ENCODE measurements at regions not wholly inside any gene's neighbourhood (a gene's known extent, or its start where the extent isn't known, plus 50 kb on each side); places are given as distances from the start of the nearest gene placed in this dataset.
A peak's percentile ranks its signal among the peaks of the same experiment; 100 is the strongest.

GRCh38 chr10:29783201-29783947 is 148.6 kb upstream of the SVIL start:
- Histone ChIP-seq H2AFZ (ENCODE audit: low read length) (no peak overlapping the region), H3K27ac (ENCODE audit: low read length) (peak overlapping the region; percentile 90), H3K4me2 (ENCODE audit: low read length) (no peak overlapping the region), H3K79me2 (ENCODE audit: low read length) (no peaks in the 10 kb centered on the region), H3K9me2 (replicated peaks; ENCODE audit: low read length) (no peaks in the 10 kb centered on the region), H3K9ac (ENCODE audit: low read length) (peak overlapping the region; percentile 42; the same call in 1 of the 2 replicates), H3K27me3 (ENCODE audit: low read length) (no peaks in the 10 kb centered on the region), H4K20me1 (ENCODE audit: low read length) (no peaks in the 10 kb centered on the region), H3K36me3 (ENCODE audit: low read depth, low read length) (no peaks in the 10 kb centered on the region), H3F3A (ENCODE audit: low read length, unreplicated experiment) (no peaks in the 10 kb centered on the region), H3K4me1 (ENCODE audit: insufficient read depth, low read length) (peaks cover 15% of the 10 kb centered on the region), H3K9me3 (ENCODE audit: low read length) (no peaks in the 10 kb centered on the region), H3K4me3 (ENCODE audit: low read length) (no peak overlapping the region)
- ChIA-PET CTCF (no interaction called here), POLR2A (ENCODE audit: unreplicated experiment) (interaction anchor here (0.5 kb wide), 1 partner anchor 194 kb away, joined by 3 read pairs; no protein-coding TSS in a partner anchor)
- DNase-seq, result no peak
- no TSS peak for BruUV-seq (replicated peaks)
- no peak for TF ChIP-seq EZH2 (IDR thresholded peaks at IDR 0.05; ENCODE audit: low read length, unreplicated experiment)
- no peak for TF ChIP-seq EZH2phosphoT487 (IDR thresholded peaks at IDR 0.05; ENCODE audit: borderline replicate concordance, low read length)
- TF ChIP-seq, protein P1, sequence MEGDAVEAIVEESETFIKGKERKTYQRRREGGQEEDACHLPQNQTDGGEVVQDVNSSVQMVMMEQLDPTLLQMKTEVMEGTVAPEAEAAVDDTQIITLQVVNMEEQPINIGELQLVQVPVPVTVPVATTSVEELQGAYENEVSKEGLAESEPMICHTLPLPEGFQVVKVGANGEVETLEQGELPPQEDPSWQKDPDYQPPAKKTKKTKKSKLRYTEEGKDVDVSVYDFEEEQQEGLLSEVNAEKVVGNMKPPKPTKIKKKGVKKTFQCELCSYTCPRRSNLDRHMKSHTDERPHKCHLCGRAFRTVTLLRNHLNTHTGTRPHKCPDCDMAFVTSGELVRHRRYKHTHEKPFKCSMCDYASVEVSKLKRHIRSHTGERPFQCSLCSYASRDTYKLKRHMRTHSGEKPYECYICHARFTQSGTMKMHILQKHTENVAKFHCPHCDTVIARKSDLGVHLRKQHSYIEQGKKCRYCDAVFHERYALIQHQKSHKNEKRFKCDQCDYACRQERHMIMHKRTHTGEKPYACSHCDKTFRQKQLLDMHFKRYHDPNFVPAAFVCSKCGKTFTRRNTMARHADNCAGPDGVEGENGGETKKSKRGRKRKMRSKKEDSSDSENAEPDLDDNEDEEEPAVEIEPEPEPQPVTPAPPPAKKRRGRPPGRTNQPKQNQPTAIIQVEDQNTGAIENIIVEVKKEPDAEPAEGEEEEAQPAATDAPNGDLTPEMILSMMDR (conservative IDR thresholded peaks at IDR 0.05; ENCODE audit: low read depth, low read length), result no peak
- intact Hi-C loops (cut with micrococcal nuclease), result no loop called here
- ATAC-seq, result no peak

- CTCF ChIA-PET, result no interaction called here
- Histone ChIP-seq H3K27ac (ENCODE audit: low read length) (no peak overlapping the region), H3F3A (ENCODE audit: low read length, unreplicated experiment) (no peaks in the 10 kb centered on the region), H3K36me3 (ENCODE audit: low read depth, low read length) (no peaks in the 10 kb centered on the region), H3K4me1 (ENCODE audit: insufficient read depth, low read length) (peaks cover 15% of the 10 kb centered on the region), H3K9ac (ENCODE audit: low read length) (no peak overlapping the region), H4K20me1 (ENCODE audit: low read length) (no peaks in the 10 kb centered on the region), H3K4me3 (ENCODE audit: low read length) (no peak overlapping the region), H3K79me2 (ENCODE audit: low read length) (no peaks in the 10 kb centered on the region), H2AFZ (ENCODE audit: low read length) (no peak overlapping the region), H3K27me3 (ENCODE audit: low read length) (no peaks in the 10 kb centered on the region), H3K9me2 (replicated peaks; ENCODE audit: low read length) (no peaks in the 10 kb centered on the region), H3K9me3 (ENCODE audit: low read length) (no peaks in the 10 kb centered on the region), H3K4me2 (ENCODE audit: low read length) (no peak overlapping the region)
- TF ChIP-seq EZH2phosphoT487 (IDR thresholded peaks at IDR 0.05; ENCODE audit: borderline replicate concordance, low read length) (no peak), EZH2 (IDR thresholded peaks at IDR 0.05; ENCODE audit: low read length, unreplicated experiment) (no peak)
- TF ChIP-seq, protein P1 (conservative IDR thresholded peaks at IDR 0.05; ENCODE audit: low read depth, low read length), result no peak
- ATAC-seq, result no peak
- DNase-seq, result no peak
- BruUV-seq (replicated peaks), result no TSS peak
- intact Hi-C loops (cut with micrococcal nuclease), result no loop called here
- POLR2A ChIA-PET (ENCODE audit: unreplicated experiment), result no interaction called here
Measured at GRCh38 chr10:29780639-29781038, 145.9 kb upstream of the SVIL start.

DNA sequence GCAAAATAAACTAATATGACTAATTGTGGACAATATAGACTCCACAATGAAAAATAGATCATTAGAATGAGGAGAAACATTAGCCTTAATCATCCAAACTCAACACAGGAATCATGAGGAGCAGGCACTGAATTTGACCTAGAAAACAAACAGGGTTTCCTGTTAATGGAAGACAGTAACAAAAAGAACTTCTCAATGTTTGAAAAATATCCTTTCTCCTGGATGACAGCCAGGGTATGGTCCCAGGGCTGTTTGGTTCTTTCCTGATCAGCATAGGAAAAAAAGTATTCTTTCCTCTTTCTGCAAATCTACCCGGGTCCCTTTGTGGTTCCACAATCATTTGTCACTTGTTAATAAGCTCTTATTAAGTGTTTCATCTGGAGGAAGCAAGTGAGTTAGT is 145.3 kb upstream of the SVIL start:
- CTCF ChIA-PET, result no interaction called here
- H3K4me1 ChIP-seq (ENCODE audit: insufficient read depth, low read length), result peaks cover 15% of the 10 kb centered on the region

More for the DNA sequence above, 145.3 kb upstream of the SVIL start:
- TF ChIP-seq EZH2 (IDR thresholded peaks at IDR 0.05; ENCODE audit: low read length, unreplicated experiment), result no peak
- TF ChIP-seq EZH2phosphoT487 (IDR thresholded peaks at IDR 0.05; ENCODE audit: borderline replicate concordance, low read length), result no peak
- TF ChIP-seq, protein P1 (conservative IDR thresholded peaks at IDR 0.05; ENCODE audit: low read depth, low read length), result no peak
- no peak overlapping the region for H3K9ac ChIP-seq (ENCODE audit: low read length)
- ATAC-seq (no peak), DNase-seq (no peak)
- no TSS peak for BruUV-seq (replicated peaks)
- no peaks in the 10 kb centered on the region for H3F3A ChIP-seq (ENCODE audit: low read length, unreplicated experiment)
- no peaks in the 10 kb centered on the region for H3K9me3 ChIP-seq (ENCODE audit: low read length)
- no peaks in the 10 kb centered on the region for H4K20me1 ChIP-seq (ENCODE audit: low read length)
- POLR2A ChIA-PET (ENCODE audit: unreplicated experiment), result no interaction called here
- intact Hi-C loops (cut with micrococcal nuclease), result no loop called here
- H2AFZ ChIP-seq (ENCODE audit: low read length), result no peak overlapping the region
- no peaks in the 10 kb centered on the region for H3K9me2 ChIP-seq (replicated peaks; ENCODE audit: low read length)
- no peaks in the 10 kb centered on the region for H3K36me3 ChIP-seq (ENCODE audit: low read depth, low read length)
- no peak overlapping the region for H3K4me3 ChIP-seq (ENCODE audit: low read length)
- no peaks in the 10 kb centered on the region for H3K27me3 ChIP-seq (ENCODE audit: low read length)
- no peak overlapping the region for H3K27ac ChIP-seq (ENCODE audit: low read length)
- H3K4me2 ChIP-seq (ENCODE audit: low read length), result no peak overlapping the region
- H3K79me2 ChIP-seq (ENCODE audit: low read length), result no peaks in the 10 kb centered on the region
